IPS-11a (cell line): ENCODE measurements at regions not wholly inside any gene's neighbourhood (a gene's known extent, or its start where the extent isn't known, plus 50 kb on each side); places are given as distances from the start of the nearest gene placed in this dataset.

Source experiments
- H3K4me3 ChIP-seq: one replicate; pipeline ENCODE4 v1.5.1; 2013; ENCODE audit warnings: low read depth, low read length, control low read depth

DNA sequence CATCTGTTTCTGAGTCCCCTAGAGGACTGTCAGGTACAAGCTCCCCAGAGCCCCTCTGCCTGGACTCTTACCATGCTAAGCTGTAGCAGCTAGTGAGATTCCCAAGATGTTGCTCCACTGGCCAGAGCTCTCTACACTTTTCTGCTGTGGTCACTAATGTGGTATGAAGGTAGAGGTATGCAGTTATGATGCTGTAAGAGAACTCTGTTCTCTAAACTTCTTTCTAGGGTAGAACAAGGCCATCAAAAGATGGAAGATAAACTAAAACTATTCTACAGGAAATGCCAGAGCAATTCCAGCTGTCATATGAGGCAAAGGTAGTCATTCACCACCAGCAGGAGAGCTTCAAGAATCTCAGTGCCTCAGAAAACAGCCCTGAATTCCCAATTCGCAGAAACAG is 517.4 kb upstream of the ARRDC4 start:
- H3K4me3 ChIP-seq = no peak overlapping the region

DNA sequence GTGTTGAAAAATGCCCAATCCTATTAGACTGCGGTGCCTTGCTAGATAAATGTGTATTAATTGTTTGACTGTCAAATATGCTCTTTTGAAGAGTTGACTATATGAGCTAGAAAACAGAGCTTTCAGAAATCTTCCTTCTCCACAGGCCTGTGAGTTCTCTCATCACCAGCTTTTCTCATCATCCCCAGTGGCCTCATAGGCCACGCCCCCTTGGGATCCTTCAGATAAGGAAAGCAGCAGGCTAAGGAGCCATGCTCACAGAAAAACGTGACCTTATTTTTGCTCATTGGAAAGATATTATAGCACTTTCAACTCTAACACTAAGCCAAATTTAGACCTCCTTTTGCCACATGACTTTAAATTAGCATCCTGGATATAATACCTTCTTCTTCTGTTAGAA is 514.4 kb upstream of the ARRDC4 start:
- no peak overlapping the region for H3K4me3 ChIP-seq

DNA sequence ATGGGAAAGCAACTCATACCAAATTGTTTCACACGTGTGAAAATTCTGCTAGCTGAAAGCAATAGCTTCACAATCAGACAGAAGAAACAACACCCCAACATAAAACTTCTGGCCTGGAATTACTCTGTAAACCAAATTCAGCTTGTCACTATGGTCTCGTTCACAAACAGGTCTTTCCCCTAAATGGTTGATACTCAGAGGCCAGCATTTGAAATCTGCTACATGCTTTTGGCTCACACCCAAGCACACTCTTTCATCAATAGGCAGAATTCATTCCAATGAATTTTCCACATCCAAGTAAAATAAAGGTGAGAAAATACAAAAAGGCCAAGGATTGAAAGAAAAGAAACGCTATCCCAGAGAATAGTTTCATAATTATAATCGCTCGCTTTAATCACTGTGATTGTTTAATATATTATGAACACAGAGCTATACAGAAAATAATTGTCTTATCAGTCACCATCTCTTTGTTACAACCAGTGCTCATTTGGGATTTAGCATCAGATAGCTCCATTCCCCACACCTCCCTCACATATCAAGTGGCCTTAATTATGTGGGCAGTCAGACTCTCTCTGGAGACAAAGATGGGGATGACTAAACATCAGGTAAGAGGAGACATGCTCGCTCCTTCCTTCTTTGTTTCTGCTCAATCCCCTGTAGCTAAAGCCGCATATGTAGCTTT is 503.8 kb upstream of the ARRDC4 start:
- H3K4me3 ChIP-seq = no peak overlapping the region

DNA sequence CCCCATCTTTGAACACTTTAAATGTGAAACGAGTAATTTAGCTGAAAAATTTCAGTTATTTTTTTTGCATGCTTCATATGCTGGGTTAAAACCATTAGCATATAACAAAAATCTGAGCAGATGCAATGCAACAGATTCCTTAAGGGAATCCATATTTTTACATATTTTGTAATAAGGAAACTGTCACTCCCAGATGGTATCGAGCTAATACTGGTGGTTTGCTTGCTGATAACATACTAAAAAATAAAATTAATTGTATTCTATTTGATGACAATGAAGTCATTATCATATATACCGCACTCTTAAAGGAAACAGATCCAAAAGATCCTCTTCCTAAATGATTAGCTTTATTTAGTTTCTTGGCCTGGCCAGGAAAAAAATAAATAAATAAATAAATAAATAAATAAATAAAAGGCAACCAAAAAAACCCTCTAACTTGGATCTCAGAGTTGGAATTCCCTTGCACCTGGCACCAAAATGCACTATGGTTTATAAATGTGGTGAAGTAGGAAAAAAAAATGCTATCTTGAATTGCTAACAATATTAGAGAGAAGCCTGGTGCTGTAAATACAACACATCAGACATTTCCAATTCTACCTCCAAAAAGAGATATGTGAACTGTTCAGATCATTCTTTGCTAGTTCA is 503.2 kb upstream of the ARRDC4 start:
- H3K4me3 ChIP-seq = no peak overlapping the region

DNA sequence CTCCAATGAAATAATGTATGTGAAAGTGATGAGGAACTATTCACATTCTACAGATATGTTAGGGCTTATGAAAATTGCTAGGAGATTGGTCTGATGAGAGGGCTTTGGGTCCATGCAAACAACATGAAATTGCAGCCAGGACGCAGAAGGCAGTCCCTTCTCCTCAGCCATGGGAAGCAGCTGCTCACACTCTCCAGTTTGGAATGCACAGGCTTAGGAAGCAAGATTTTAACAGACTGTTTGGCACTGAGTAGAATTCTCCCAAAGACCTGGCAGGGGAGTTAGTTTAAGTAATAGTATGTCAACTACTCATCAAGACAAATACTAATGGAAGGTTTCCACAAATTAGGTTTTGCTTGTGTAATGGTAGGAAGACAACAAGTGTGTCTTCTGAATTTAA is 500.7 kb upstream of the ARRDC4 start:
- H3K4me3 ChIP-seq = no peak overlapping the region

DNA sequence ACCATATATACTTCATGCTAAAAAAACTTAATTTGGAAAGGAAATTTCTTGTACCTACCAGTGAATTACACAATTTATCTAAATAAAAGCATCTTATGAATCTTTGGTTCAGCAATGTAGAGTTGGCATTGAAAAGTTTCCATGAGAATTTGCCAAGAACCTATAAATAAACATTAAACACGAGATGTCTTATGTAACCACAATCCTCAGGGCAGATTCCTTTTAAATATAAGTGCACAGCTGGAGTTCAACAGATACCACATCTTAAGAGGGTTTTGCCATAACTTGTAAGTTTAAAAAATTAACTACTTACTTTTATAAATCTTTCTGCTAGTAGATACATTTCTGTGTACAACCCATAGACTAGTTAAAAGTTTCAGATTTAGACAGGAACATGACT is 499.3 kb upstream of the ARRDC4 start:
- no peak overlapping the region for H3K4me3 ChIP-seq

DNA sequence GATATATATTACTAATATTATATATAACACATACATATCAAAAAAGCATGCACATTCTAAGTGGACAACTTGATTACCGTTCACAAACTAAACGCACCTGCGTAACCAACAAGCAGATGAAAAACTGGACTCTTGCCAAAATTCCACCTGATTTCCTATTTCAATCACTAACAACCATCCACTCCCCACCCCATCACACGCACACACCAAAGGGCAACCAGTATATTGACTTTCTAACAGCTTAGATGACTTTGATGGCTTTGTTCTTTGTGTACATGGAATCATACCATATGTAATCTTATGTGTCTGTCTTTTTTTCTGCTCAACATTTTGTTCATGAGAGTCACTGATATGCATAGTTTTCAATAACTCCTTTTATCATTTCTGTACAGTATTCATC is 496.8 kb upstream of the ARRDC4 start:
- no peak overlapping the region for H3K4me3 ChIP-seq

DNA sequence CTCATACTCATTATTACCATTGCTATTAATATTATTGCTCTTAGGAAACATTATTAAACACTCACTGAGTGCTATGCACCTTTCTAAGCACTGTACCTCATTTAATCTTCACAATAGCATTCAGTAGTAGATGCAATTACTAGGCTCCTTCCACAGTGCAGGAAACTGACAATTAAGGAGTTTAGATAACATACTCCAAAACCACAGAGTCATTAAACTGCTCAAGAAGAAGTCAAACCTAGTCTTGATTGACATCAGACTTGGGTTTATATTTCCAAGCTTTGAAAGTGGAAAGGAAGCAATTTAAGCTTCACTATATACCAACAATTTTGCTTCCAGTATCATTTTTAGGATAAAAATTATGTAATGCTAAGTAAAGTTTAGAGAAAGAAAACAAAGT is 490.1 kb upstream of the ARRDC4 start:
- no peak overlapping the region for H3K4me3 ChIP-seq

DNA sequence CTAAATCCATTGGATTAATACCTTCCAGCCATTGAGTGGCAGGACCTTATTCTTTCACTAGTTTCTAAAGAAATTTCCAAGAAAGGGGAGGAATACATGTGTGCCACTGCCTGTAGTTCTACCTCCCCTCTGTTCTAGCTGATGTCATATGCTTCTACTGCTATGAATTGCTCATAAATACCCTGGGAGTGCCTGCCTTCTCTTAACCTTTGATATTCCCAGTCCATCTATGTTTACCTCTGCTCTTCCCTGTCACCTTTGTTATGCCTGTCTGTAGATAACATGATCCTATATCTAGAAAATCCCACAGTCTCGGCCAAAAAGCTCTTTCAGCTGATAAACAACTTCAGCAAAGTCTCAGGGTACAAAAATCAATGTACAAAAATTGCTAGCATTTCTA is 486.9 kb upstream of the ARRDC4 start:
- H3K4me3 ChIP-seq = no peak overlapping the region

DNA sequence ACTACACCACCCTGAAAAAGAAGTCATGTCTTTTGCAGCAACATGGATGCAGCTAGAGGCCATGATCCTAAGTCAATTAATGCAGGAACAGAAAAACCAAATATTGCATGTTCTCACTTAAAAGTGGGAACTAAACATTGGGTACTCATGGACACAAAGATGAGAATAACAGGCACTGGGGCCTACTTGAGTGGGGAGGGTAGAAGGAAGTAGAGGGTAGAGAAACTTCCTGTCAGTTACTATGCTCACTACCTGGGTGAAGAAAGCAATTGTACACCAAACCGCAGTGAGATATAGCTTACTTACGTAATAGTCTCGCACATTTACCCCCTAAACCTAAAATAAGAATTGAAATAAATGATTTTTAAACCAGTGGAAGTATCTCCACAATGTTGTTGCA is 480.5 kb upstream of the ARRDC4 start:
- no peak overlapping the region for H3K4me3 ChIP-seq

DNA sequence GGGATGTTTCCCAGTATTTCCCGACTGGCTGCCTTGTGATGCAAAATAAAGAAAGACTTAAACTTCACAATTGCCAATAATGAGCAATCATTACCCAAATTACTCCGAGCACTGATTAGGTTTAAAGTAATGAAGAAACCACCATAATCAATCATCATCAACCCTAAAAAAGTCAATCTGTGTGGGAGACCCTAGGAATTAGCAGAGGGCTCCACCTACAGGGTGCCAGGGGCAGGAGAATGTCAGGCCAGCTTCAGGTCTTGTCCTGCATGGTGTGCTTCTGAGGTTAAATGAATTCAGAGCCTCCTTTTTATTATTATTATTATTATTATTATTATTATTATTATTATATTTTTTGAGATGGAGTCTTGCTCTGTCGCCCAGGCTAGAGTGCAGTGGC is 478.0 kb upstream of the ARRDC4 start:
- no peak overlapping the region for H3K4me3 ChIP-seq

DNA sequence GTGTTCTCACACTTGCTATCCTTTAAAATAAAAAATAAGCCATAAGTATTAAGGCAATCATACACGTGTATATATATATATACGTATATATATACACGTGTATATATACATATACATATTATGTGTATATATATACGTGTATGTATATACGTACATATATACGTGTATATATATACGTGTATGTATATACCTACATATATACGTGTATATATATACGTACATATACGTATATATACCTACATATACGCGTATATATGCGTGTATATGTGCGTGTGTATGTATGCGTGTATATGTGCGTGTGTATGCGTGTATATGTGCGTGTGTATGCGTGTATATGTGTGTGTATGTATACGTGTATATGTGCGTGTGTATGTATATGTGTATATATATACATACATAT is 477.3 kb upstream of the ARRDC4 start:
- no peak overlapping the region for H3K4me3 ChIP-seq

DNA sequence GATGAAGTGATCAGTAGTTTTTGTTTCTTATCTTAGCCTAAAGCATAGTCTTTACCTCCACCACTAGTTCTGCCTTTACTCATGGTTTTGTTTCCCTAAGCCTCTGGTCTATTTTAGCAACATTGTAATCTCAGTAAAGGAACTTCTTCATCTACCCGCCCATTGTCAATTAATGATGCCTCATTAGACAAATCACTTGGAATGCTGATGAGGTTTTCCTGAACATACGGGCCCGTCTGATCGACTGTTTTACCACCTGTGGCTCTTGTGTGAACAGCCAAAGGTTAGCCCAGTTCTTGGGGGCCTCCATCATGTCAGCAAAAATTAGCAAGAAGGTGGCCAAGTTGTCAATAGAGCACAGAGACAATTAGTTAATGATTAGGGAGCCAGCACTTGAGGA is 470.1 kb upstream of the ARRDC4 start:
- no peak overlapping the region for H3K4me3 ChIP-seq

DNA sequence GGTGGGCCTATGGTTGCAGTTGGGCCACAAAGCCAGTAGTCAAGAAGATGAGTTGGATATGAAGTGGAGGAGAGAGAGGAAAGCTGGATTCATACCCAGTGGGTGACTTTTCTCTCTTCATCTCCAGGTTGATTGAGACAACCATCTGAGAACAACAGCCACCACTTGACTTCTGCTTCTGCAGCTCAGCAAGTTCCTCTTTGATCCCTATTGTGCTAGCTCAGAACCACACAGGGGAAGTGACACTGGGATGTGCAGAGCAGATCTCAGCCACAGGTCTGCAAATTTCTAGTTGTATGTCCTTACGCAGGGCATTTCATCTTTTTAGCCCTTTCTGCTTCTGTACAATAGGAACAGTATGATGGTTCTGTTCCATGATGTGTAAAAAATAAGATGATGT is 459.2 kb upstream of the ARRDC4 start:
- H3K4me3 ChIP-seq = no peak overlapping the region

DNA sequence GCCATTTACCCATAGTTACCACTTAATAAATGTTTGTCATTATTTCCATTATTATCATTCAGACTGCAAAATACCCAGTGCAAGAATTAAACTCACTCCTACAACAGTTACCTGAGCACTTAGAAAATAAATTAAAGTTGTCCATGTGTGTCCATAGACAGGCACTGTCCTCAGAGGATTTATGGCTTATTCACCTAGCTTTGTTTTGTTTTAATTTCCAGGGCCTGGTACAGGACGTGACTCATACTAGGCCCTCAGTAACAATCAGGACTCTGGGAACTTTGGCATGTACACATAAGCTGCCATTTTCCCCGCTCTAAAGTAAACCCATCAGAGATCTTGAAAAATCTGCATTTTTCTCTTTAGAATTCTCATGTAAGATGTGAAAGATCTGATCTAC is 458.5 kb upstream of the ARRDC4 start:
- H3K4me3 ChIP-seq = no peak overlapping the region

DNA sequence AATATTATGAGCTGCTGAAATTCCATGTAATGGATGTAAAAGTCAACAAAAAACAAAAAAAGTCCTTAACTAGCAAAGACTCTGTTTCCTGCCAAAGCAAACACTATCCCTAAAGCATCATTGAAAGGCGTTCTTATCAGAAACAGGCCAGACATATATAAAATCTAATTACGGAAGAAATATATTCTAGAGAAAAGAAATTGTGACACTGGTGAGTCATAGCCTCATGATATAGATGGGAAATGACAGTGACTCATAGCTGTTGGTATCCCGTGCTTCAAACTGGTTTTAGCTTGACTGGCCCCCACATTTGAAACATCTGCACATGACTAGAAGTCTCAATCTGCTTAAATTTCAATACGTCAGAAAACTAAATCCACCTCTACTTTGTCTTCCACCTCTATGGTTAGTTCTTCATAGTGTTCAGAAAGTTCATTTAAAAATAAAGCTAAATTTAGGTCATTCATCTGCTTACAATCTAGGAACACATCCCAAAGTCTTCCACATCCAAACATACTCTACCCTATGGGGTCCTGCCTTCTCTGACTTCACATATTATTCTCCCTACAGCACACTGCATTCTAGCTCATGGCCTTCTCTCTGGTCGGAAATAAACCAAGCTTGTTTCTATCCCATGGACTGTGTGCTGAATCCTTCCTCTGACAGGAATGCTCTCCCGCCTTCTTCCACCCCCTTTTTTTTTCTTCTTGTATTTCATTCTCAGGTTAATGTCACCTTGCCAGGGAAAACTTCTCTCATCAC is 456.3 kb upstream of the ARRDC4 start:
- no peak overlapping the region for H3K4me3 ChIP-seq

DNA sequence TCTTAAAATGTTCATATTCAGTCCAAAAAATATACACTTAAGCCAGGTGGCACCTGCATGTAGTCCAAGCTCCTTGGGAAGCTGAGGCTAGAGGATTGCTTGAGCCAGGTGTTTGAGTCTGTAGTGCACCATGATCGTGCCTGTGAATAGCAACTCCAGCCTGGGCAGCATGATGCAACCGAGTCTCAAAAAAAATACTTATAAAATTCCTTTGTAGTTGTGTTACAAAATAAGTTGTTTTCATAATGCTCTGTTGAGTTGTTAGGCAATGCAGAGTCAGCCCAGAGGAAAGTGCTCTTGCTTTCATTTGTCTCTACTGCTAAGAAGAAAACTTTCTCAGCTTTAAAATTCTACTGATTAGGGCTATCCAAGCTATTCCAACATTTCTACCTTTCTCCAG is 442.8 kb upstream of the ARRDC4 start:
- H3K4me3 ChIP-seq = no peak overlapping the region

DNA sequence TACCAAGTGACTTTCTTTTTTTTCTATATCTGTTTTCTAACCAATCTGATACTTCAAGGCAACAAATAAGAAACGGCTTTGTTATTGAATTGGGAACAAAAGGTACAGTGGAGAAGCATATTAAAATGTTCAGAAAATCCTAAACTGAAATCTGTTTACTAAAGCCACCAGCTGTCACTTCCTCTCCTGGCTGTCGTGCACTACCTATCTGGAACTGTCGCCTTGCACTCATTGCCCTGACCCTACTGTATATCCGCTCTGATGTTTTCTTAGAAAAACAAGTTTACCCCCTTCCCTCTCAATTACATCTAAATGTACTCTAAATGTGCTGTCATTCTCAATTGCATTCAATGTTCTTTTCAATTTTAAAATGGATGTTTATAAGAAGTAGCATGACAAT is 439.8 kb upstream of the ARRDC4 start:
- no peak overlapping the region for H3K4me3 ChIP-seq

DNA sequence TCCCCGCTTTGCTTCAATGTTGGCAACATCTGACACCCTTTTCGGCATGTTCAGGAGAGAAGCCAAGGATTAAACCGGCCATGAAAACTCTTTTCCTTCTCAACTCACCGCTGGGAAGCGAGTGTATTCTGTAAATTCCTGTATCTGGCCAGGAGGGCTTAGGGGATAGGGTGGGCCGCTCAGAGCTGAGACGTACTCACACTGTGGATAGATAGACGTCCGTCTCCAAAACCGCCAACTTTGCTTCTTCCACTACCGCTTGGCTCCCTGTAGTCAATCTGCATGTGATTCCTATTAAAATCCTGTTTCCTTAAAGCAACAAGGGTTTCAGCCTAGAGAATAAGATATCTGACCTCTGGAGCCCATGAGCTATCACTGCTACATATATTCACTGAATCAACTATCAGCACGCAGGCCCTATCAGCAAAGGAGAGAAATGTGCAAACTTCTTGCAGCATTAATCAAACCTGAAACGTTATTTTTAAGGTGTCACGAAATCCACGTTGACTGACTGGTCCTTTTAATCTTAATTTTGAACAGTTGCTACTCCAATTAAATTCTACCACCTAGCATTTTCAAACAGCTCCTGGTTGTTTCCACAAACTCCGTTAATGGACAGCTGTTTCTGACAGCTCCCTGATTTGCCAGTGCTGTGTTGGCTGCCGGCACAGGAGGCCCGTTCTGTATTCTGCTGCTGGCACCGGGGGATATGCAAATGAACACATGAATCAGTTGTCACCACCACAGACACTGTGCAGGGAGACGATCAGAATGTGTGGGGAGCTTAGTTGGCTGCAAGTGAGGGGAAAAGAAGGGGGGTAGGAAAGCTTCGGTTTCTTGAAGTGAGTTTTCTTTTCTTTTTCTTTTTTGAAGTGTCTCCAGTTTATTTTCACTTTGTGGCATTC is 438.9 kb upstream of the ARRDC4 start:
- H3K4me3 ChIP-seq = no peak overlapping the region

DNA sequence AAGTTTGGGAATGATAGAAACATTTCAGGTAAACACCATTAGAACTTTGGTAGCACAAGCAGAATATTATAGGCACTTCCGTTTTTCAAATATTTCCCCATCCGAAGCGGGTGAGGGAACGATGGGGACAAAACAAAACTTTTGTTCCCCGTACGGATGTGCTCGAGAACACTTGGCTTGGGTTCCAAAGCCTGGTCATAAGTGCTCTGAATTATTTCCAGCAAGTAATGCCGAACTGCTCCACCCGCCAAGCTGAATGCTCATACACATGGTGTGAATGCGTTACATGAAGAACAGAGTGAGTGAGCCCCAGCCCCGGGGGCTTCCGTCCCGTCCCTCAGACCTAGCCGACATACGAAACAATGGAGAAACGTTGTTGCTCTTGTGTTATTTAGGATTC is 438.2 kb upstream of the ARRDC4 start:
- no peak overlapping the region for H3K4me3 ChIP-seq

DNA sequence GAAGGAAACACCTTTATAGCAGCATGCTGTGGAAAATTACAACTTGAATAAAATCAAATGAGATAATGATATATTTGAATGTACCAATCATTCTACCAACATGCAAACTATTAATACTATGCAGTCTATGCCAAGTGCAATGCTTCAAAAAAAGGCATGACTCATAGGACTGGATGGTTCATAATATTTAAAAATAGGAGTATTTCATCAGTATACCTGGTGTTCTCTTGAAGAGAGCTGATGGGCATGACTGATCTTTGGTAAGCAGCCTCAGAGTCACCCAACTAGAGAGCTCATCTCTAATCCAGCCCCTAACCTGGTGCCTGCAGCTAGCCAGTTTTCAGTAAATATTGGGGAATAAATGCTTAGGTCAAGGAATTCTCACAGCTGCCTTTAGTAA is 434.7 kb upstream of the ARRDC4 start:
- H3K4me3 ChIP-seq = no peak overlapping the region
